Mesenchymal stem cell (in vitro differentiated cells and primary cell): ENCODE measurements at regions not wholly inside any gene's neighbourhood (a gene's known extent, or its start where the extent isn't known, plus 50 kb on each side); places are given as distances from the start of the nearest gene placed in this dataset.

ENCODE experiments used
- DNase-seq: peaks from one replicate; pipeline ENCODE4 v3.0.0-alpha.2; 2013
- H2AFZ ChIP-seq: one replicate; pipeline ENCODE4 v1.6.1; 2013; ENCODE audit warnings: low read depth, mild to moderate bottlenecking, control low read depth, inconsistent platforms, low read length, moderate library complexity
- H2AK5ac ChIP-seq: 2 replicates; pipeline ENCODE4 v1.6.1; 2013; ENCODE audit warnings: low read length, moderate library complexity, mild to moderate bottlenecking, inconsistent platforms; ENCODE audit not compliant: severe bottlenecking
- H2BK120ac ChIP-seq: one replicate; pipeline ENCODE4 v1.6.1; 2013; ENCODE audit warnings: low read depth, mild to moderate bottlenecking, inconsistent platforms, low read length, moderate library complexity
- H2BK12ac ChIP-seq, 2 experiments: one replicate each; pipeline ENCODE4 v1.6.1; 2013; ENCODE audit warnings: inconsistent platforms in 2 of 2, low read length in 2 of 2, mild to moderate bottlenecking in 2 of 2, moderate library complexity in 2 of 2, control low read depth in 1 of 2
- H2BK15ac ChIP-seq: one replicate; pipeline ENCODE4 v1.6.1; 2013; ENCODE audit warnings: mild to moderate bottlenecking, low read depth, inconsistent platforms; ENCODE audit not compliant: poor library complexity, severe bottlenecking
- H2BK5ac ChIP-seq: 2 replicates; pipeline ENCODE4 v1.6.1; 2013; ENCODE audit warnings: low read depth, mild to moderate bottlenecking, low read length, control low read depth, inconsistent platforms; ENCODE audit not compliant: poor library complexity, severe bottlenecking
- H3K14ac ChIP-seq, 2 experiments: one replicate each; pipeline ENCODE4 v1.6.1; 2013; ENCODE audit warnings: inconsistent platforms in 2 of 2, low read length in 2 of 2, control low read depth in 1 of 2, mild to moderate bottlenecking in 1 of 2, moderate library complexity in 1 of 2
- H3K18ac ChIP-seq, 2 experiments: one replicate each; pipeline ENCODE4 v1.6.1; 2013; ENCODE audit warnings: inconsistent platforms in 2 of 2, low read length in 2 of 2, control low read depth in 1 of 2, low read depth in 1 of 2, mild to moderate bottlenecking in 1 of 2
- H3K23ac ChIP-seq, 2 experiments: one replicate each; pipeline ENCODE4 v1.6.1; 2013; ENCODE audit warnings: inconsistent platforms in 2 of 2, low read length in 2 of 2, mild to moderate bottlenecking in 2 of 2, moderate library complexity in 2 of 2, control low read depth in 1 of 2
- H3K27ac ChIP-seq: 2 replicates; pipeline ENCODE4 v1.5.1; 2013; ENCODE audit warnings: mild to moderate bottlenecking, moderate library complexity, low read length, control low read depth, inconsistent platforms; ENCODE audit not compliant: poor library complexity, severe bottlenecking
- H3K27me3 ChIP-seq, 2 experiments: 2 replicates each; pipeline versions ENCODE4 v1.6.1 to v1.7.0; 2013; ENCODE audit warnings: low read length in 2 of 2, mild to moderate bottlenecking in 2 of 2, moderate library complexity in 2 of 2, control low read depth in 1 of 2, inconsistent platforms in 1 of 2; ENCODE audit not compliant: control insufficient read depth in 1 of 2, insufficient read depth in 1 of 2
- H3K36me3 ChIP-seq, 2 experiments: 2 replicates each; pipeline versions ENCODE4 v1.6.1 to v1.7.0; 2013; ENCODE audit warnings: low read length in 2 of 2, control low read depth in 1 of 2, inconsistent platforms in 1 of 2, low read depth in 1 of 2, mild to moderate bottlenecking in 1 of 2; ENCODE audit not compliant: insufficient read depth in 2 of 2, control insufficient read depth in 1 of 2
- H3K4ac ChIP-seq, 2 experiments: one replicate each; pipeline ENCODE4 v1.6.1; 2013; ENCODE audit warnings: inconsistent platforms in 2 of 2, low read length in 2 of 2, mild to moderate bottlenecking in 2 of 2, moderate library complexity in 2 of 2, control low read depth in 1 of 2, low read depth in 1 of 2
- H3K4me1 ChIP-seq: 2 replicates; pipeline ENCODE4 v1.6.1; 2013; ENCODE audit warnings: low read depth, low read length, control low read depth; ENCODE audit not compliant: control insufficient read depth, insufficient read depth
- H3K4me2 ChIP-seq: 2 replicates; pipeline ENCODE4 v1.6.1; 2013; ENCODE audit warnings: low read length, mild to moderate bottlenecking, inconsistent platforms; ENCODE audit not compliant: poor library complexity, severe bottlenecking
- H3K4me3 ChIP-seq, 2 experiments: 2 replicates each; pipeline versions ENCODE4 v1.5.1 to v1.7.0; 2013; ENCODE audit warnings: low read length in 2 of 2, mild to moderate bottlenecking in 2 of 2, control low read depth in 1 of 2, low read depth in 1 of 2; ENCODE audit not compliant: insufficient read depth in 1 of 2
- H3K79me1 ChIP-seq: replicated peaks from 2 replicates; pipeline ENCODE4 v1.6.1; 2013; ENCODE audit warnings: mild to moderate bottlenecking, control low read depth, low read length, inconsistent platforms; ENCODE audit not compliant: poor library complexity, severe bottlenecking
- H3K9ac ChIP-seq: 2 replicates; pipeline ENCODE4 v1.7.0; 2013; ENCODE audit warnings: mild to moderate bottlenecking, low read length, moderate library complexity
- H3K9me3 ChIP-seq: 2 replicates; pipeline ENCODE4 v1.7.0; 2013; ENCODE audit warnings: mild to moderate bottlenecking, low read length; ENCODE audit not compliant: control insufficient read depth
- H4K8ac ChIP-seq: one replicate; pipeline ENCODE4 v1.6.1; 2013; ENCODE audit warnings: inconsistent platforms, mild to moderate bottlenecking, low read length, moderate library complexity
- H4K91ac ChIP-seq: one replicate; pipeline ENCODE4 v1.6.1; 2013; ENCODE audit warnings: mild to moderate bottlenecking, low read length, inconsistent platforms
- WGBS: methylation state at CpG from one replicate; pipeline ENCODE4 v1.1.7; 2013; ENCODE audit warnings: mixed read lengths; 5-methylcytosine and 5-hydroxymethylcytosine counted together

GRCh38 chr2:5953525-5953924 is 261.3 kb downstream of the SOX11 start:
- Histone ChIP-seq H3K79me1 (no peaks in the 10 kb centered on the region), H3K27me3 (no peaks in the 10 kb centered on the region), H4K8ac (no peak overlapping the region), H2BK120ac (no peak overlapping the region), H4K91ac (no peak overlapping the region), H3K4ac (no peak overlapping the region), H3K9ac (no peak overlapping the region), H2BK12ac (no peak overlapping the region), H3K36me3 (no peaks in the 10 kb centered on the region), H3K18ac (no peak overlapping the region), H2BK5ac (no peak overlapping the region), H3K9me3 (no peaks in the 10 kb centered on the region), H3K4me2 (no peak overlapping the region), H3K23ac (no peak overlapping the region), H2AK5ac (no peak overlapping the region), H3K4me3 (no peak overlapping the region), H3K4me1 (no peaks in the 10 kb centered on the region), H2AFZ (no peak overlapping the region), H3K27ac (no peak overlapping the region), H3K14ac (no peak overlapping the region), H2BK15ac (no peak overlapping the region)
- DNase-seq: no peak
- WGBS: 100% methylated on average over 1 of the region's 1 CpG

GRCh38 chr2:5954509-5954908 is 262.3 kb downstream of the SOX11 start:
- no peak overlapping the region for H4K8ac ChIP-seq
- H3K9ac ChIP-seq: no peak overlapping the region
- 61% methylated on average over 4 of the region's 5 CpGs for WGBS
- H3K14ac ChIP-seq: no peak overlapping the region
- no peak overlapping the region for H4K91ac ChIP-seq
- no peak overlapping the region for H2BK120ac ChIP-seq
- H3K23ac ChIP-seq: no peak overlapping the region
- H2BK5ac ChIP-seq: no peak overlapping the region
- no peak overlapping the region for H3K4me3 ChIP-seq
- no peak overlapping the region for H2AFZ ChIP-seq
- H2AK5ac ChIP-seq: no peak overlapping the region
- no peak overlapping the region for H3K4me2 ChIP-seq
- H2BK15ac ChIP-seq: no peak overlapping the region
- H3K4ac ChIP-seq: no peak overlapping the region
- no peaks in the 10 kb centered on the region for H3K36me3 ChIP-seq
- H3K79me1 ChIP-seq: no peaks in the 10 kb centered on the region
- H3K27ac ChIP-seq: no peak overlapping the region
- DNase-seq: no peak
- no peak overlapping the region for H3K18ac ChIP-seq
- no peaks in the 10 kb centered on the region for H3K27me3 ChIP-seq
- no peaks in the 10 kb centered on the region for H3K9me3 ChIP-seq
- H2BK12ac ChIP-seq: no peak overlapping the region
- no peaks in the 10 kb centered on the region for H3K4me1 ChIP-seq

GRCh38 chr2:5955921-5956320 is 263.7 kb downstream of the SOX11 start:
- no peaks in the 10 kb centered on the region for H3K79me1 ChIP-seq
- no peak overlapping the region for H2BK12ac ChIP-seq
- no peak overlapping the region for H3K4ac ChIP-seq
- H3K27me3 ChIP-seq: no peaks in the 10 kb centered on the region
- no peak overlapping the region for H3K18ac ChIP-seq
- no peak overlapping the region for H3K4me2 ChIP-seq
- no peak overlapping the region for H4K91ac ChIP-seq
- H4K8ac ChIP-seq: no peak overlapping the region
- no peak overlapping the region for H3K27ac ChIP-seq
- H3K9me3 ChIP-seq: no peaks in the 10 kb centered on the region
- no peak overlapping the region for H3K9ac ChIP-seq
- no peak overlapping the region for H2AFZ ChIP-seq
- H3K36me3 ChIP-seq: no peaks in the 10 kb centered on the region
- no peak overlapping the region for H2BK15ac ChIP-seq
- H3K4me1 ChIP-seq: no peaks in the 10 kb centered on the region
- no peak overlapping the region for H3K14ac ChIP-seq
- no peak overlapping the region for H2BK5ac ChIP-seq
- no peak overlapping the region for H2AK5ac ChIP-seq
- no peak overlapping the region for H2BK120ac ChIP-seq
- no peak for DNase-seq
- H3K23ac ChIP-seq: no peak overlapping the region
- H3K4me3 ChIP-seq: no peak overlapping the region

- Histone ChIP-seq H3K4ac (no peak overlapping the region), H3K27ac (no peak overlapping the region)
- 84% methylated on average over 6 of the region's 6 CpGs for WGBS
These were observed 267.9 kb downstream of the SOX11 start for GRCh38 chr2:5959836-5960820.

More at GRCh38 chr2:5959836-5960820, 267.9 kb downstream of the SOX11 start:
- no peaks in the 10 kb centered on the region for H3K9me3 ChIP-seq
- no peaks in the 10 kb centered on the region for H3K27me3 ChIP-seq
- no peak overlapping the region for H2BK120ac ChIP-seq
- no peak overlapping the region for H2BK15ac ChIP-seq
- DNase-seq: no peak
- H4K8ac ChIP-seq: no peak overlapping the region
- H2BK5ac ChIP-seq: no peak overlapping the region
- no peak overlapping the region for H4K91ac ChIP-seq
- H3K4me1 ChIP-seq: no peaks in the 10 kb centered on the region
- H3K18ac ChIP-seq: no peak overlapping the region
- no peak overlapping the region for H2AFZ ChIP-seq
- no peaks in the 10 kb centered on the region for H3K36me3 ChIP-seq
- no peak overlapping the region for H3K4me2 ChIP-seq
- no peak overlapping the region for H2BK12ac ChIP-seq
- H3K9ac ChIP-seq: no peak overlapping the region
- no peak overlapping the region for H3K4me3 ChIP-seq
- no peaks in the 10 kb centered on the region for H3K79me1 ChIP-seq
- H3K14ac ChIP-seq: no peak overlapping the region
- no peak overlapping the region for H3K23ac ChIP-seq
- H2AK5ac ChIP-seq: no peak overlapping the region
